ENCODE measurements at regions not wholly inside any gene's neighbourhood (a gene's known extent, or its start where the extent isn't known, plus 50 kb on each side); places are given as distances from the start of the nearest gene placed in this dataset.

DNA sequence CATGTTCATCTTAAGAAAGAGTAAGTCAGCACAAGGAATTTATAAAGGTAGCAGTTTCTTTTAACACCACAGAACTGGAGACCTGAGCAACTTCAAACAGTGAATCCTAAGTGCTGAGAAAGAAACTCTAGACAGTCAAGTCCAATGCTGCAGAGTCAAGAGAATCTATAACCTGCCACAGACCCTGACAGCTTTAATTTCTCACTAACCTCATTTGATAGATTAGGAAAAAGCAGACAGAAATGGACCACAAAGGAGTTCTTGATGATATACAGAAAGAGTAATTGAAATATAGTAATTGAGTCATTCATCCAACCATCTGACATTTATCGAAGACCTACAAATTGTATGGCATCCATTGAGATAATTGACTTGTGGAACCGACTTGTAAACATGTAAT lies 847.0 kb downstream of the SORCS1 start:
- H4K20me1 ChIP-seq (ENCODE audit: insufficient read depth, low read length): no peaks in the 10 kb centered on the region
- no peak overlapping the region for H3K4me2 ChIP-seq (ENCODE audit: low read depth, low read length)
- H2BK15ac ChIP-seq (ENCODE audit: low read depth, low read length): no peak overlapping the region
- no peak overlapping the region for H2AK5ac ChIP-seq (ENCODE audit: low read depth, low read length)
- dilution Hi-C loops (cut with HindIII; ENCODE audit: low sequenced_read_pairs, unreplicated experiment): no loop called here
- H2BK5ac ChIP-seq (ENCODE audit: low read depth, low read length, poor library complexity, severe bottlenecking): no peak overlapping the region
- no peak overlapping the region for H4K8ac ChIP-seq (ENCODE audit: low read depth in 2 of 2, low read length in 2 of 2)
- no peak overlapping the region for H3K9ac ChIP-seq (ENCODE audit: low read depth, low read length)
- H2AK9ac ChIP-seq (replicated peaks; ENCODE audit: low read depth, low read length, poor library complexity): no peak overlapping the region
- ATAC-seq (ENCODE audit: low read depth) (no peak), DNase-seq (no peak)
- H3K9me3 ChIP-seq (ENCODE audit: control insufficient read depth, insufficient read depth, low read length): peaks cover 4% of the 10 kb centered on the region; the same call in 1 of the 2 replicates
- no peak overlapping the region for H3K18ac ChIP-seq (ENCODE audit: low read depth, low read length)
- no peak overlapping the region for H2BK20ac ChIP-seq (ENCODE audit: low read depth, low read length)
- H3K36me3 ChIP-seq (ENCODE audit: control insufficient read depth, insufficient read depth, low read length): no peaks in the 10 kb centered on the region
- H2BK120ac ChIP-seq (ENCODE audit: low read depth, low read length): no peak overlapping the region
- no peak overlapping the region for H3K27ac ChIP-seq (ENCODE audit: insufficient read depth, low read length)
- ChIA-PET POLR2A (ENCODE audit: unreplicated experiment) (no interaction called here), CTCF (no interaction called here)
- no peak overlapping the region for H3K56ac ChIP-seq (ENCODE audit: extremely low read depth, insufficient read depth, low read length)
- H3K23ac ChIP-seq (ENCODE audit: low read depth, low read length): no peak overlapping the region
- no peaks in the 10 kb centered on the region for H3K4me1 ChIP-seq (ENCODE audit: control insufficient read depth, insufficient read depth, low read length)
- no peak overlapping the region for H3K14ac ChIP-seq (replicated peaks; ENCODE audit: low read depth, low read length)
- in situ Hi-C loops (cut with MboI; ENCODE audit: low sequenced_read_pairs): no loop called here
- no peak overlapping the region for H3K4ac ChIP-seq (ENCODE audit: low read depth, low read length)
- no peak for TF ChIP-seq MAZ (IDR thresholded peaks at IDR 0.05; ENCODE audit: borderline replicate concordance, low read depth, low read length)
- TF ChIP-seq MXI1 (IDR thresholded peaks at IDR 0.05; ENCODE audit: borderline replicate concordance, low read depth, low read length): no peak
- TF ChIP-seq, protein P1, sequence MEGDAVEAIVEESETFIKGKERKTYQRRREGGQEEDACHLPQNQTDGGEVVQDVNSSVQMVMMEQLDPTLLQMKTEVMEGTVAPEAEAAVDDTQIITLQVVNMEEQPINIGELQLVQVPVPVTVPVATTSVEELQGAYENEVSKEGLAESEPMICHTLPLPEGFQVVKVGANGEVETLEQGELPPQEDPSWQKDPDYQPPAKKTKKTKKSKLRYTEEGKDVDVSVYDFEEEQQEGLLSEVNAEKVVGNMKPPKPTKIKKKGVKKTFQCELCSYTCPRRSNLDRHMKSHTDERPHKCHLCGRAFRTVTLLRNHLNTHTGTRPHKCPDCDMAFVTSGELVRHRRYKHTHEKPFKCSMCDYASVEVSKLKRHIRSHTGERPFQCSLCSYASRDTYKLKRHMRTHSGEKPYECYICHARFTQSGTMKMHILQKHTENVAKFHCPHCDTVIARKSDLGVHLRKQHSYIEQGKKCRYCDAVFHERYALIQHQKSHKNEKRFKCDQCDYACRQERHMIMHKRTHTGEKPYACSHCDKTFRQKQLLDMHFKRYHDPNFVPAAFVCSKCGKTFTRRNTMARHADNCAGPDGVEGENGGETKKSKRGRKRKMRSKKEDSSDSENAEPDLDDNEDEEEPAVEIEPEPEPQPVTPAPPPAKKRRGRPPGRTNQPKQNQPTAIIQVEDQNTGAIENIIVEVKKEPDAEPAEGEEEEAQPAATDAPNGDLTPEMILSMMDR (conservative IDR thresholded peaks at IDR 0.05; ENCODE audit: low read depth, low read length): no peak
- no peak for TF ChIP-seq FOS (IDR thresholded peaks at IDR 0.05; ENCODE audit: low read depth, low read length)
- TF ChIP-seq RCOR1 (IDR thresholded peaks at IDR 0.05; ENCODE audit: insufficient replicate concordance, low read length): no peak
- TF ChIP-seq SMC3 (IDR thresholded peaks at IDR 0.05; ENCODE audit: low read depth, low read length): no peak
- TF ChIP-seq BHLHE40 (IDR thresholded peaks at IDR 0.05; ENCODE audit: low read depth, low read length): no peak
- TF ChIP-seq CHD1 (IDR thresholded peaks at IDR 0.05; ENCODE audit: low read depth, low read length): no peak
- TF ChIP-seq, protein P2, sequence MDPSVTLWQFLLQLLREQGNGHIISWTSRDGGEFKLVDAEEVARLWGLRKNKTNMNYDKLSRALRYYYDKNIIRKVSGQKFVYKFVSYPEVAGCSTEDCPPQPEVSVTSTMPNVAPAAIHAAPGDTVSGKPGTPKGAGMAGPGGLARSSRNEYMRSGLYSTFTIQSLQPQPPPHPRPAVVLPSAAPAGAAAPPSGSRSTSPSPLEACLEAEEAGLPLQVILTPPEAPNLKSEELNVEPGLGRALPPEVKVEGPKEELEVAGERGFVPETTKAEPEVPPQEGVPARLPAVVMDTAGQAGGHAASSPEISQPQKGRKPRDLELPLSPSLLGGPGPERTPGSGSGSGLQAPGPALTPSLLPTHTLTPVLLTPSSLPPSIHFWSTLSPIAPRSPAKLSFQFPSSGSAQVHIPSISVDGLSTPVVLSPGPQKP (IDR thresholded peaks at IDR 0.05; ENCODE audit: borderline replicate concordance, low read depth, low read length): no peak
- TF ChIP-seq NFE2L2 (IDR thresholded peaks at IDR 0.05; ENCODE audit: low read depth, low read length): no peak
- no peak for TF ChIP-seq CEBPB (IDR thresholded peaks at IDR 0.05; ENCODE audit: low read depth, low read length)
- no peak for TF ChIP-seq POLR2A (IDR thresholded peaks at IDR 0.05; ENCODE audit: low read depth, low read length)
- H3K27me3 ChIP-seq (ENCODE audit: control insufficient read depth, insufficient read depth, low read length): no peaks in the 10 kb centered on the region
- no peak overlapping the region for H4K91ac ChIP-seq (ENCODE audit: insufficient read depth, low read depth, low read length)
- no peaks in the 10 kb centered on the region for H3K79me1 ChIP-seq (ENCODE audit: low read depth in 1 of 2, low read length in 2 of 2)
- no CpG with 5 or more reads among the region's 2 CpGs for WGBS, 2 experiments (ENCODE audit: extremely low coverage in 2 of 2, insufficient read length in 1 of 2)
- H4K5ac ChIP-seq (ENCODE audit: low read depth, low read length): no peak overlapping the region
- no peak overlapping the region for H2AFZ ChIP-seq (replicated peaks; ENCODE audit: low read length, poor library complexity)
- intact Hi-C loops (cut with micrococcal nuclease): no loop called here
- BruUV-seq (replicated peaks): no TSS peak
- H3K9me1 ChIP-seq (ENCODE audit: insufficient read depth, low read length): no peaks in the 10 kb centered on the region
- no peak overlapping the region for H3K4me3 ChIP-seq (ENCODE audit: insufficient read depth, low read depth, low read length)
